ENCODE measurements at regions not wholly inside any gene's neighbourhood (a gene's known extent, or its start where the extent isn't known, plus 50 kb on each side); places are given as distances from the start of the nearest gene placed in this dataset.
"Not testable (repeated sequence)": the region's sequence is repeated elsewhere in the genome, so short reads cannot be mapped to it uniquely, and the experiment has no call there.

- no peak for DNase-seq (ENCODE audit: low spot score)
Measured at GRCh38 chr6:15904651-15905376, 224.1 kb upstream of the MYLIP start.

GRCh38 chr6:15901141-15902115, 227.5 kb upstream of the MYLIP start:
- DNase-seq (ENCODE audit: low spot score), result no peak

GRCh38 chr6:15898693-15899092, 230.2 kb upstream of the MYLIP start:
- no peak for DNase-seq (ENCODE audit: low spot score)

DNA sequence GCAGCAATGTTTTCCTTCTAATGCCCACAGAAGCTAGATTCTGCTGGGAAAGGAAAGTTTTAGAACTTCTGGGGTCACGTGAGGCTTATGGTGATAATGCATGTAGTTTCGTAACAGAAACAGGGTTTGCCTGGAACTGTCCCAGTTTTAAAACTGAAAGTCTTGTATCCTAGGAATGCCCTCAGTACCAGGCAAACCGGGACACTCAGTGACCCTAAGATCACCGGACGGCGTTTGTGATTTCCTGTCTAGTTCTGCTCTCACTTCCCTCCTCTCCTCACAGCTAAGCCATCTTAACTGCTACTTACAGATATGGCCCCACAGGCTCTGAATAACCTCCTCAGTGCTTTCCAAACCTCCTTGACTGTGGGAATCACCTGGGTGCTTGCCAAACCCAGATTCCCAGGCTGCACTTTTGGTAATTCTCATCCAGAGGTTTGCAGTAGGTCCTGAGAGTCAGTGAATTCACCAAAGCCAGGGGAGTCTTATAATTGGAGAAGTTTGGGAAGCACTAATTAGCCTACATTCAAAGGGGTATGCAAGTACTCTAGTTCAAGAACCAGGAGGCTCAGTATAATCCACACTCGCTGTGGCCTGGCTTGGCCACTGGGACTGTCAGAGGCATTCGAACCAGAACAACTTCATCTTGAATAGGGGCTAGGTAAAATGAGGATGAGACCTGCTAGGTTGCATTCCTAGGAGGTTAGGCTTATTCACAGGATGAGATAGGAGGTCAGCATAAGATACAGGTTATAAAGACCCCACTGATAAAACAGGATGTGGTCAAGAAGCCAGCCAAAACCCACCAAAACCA, 231.6 kb upstream of the MYLIP start:
- DNase-seq (ENCODE audit: low spot score), result no peak

DNA sequence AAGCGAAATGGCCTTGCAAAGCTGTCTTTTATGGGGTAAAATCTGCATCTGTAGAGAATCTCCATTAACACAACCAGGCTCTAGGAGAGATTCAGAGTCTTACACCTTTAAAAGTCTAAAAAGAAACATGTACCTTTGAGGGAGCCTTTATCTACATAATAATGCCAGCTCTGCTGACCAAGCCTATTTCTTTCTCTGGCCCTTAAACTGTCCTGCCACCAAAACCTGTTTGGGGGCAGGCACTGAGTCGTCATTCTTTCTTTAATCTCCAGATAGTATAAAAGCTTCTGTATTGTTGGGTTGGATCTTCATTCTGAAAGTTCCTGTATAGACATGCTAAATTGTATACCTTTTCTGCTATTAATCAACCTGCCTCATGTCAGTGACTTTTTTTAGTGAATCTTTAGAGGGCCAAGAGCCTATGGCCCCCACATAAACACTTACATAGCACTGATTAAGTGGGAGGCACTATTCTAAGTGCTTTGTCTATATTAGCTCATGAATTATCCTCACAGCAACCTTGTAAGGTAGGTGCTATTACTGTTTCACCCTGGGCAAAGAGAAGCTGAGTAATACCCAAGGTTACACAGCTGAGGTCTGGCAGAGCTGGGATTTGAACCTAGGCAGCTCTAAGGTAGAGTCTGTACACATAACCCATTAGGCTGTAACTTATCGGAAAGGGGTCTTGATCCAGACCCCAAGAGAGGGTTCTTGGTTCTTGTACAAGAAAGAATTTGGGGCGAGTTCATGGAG, 232.3 kb upstream of the DTNBP1 start:
- DNase-seq (ENCODE audit: low spot score), result no peak

- DNase-seq (ENCODE audit: low spot score), result no peak
Measured at GRCh38 chr6:15893556-15894253, 230.9 kb upstream of the DTNBP1 start.

GRCh38 chr6:15892369-15892768, 229.5 kb upstream of the DTNBP1 start:
- DNase-seq (ENCODE audit: low spot score), result no peak

DNA sequence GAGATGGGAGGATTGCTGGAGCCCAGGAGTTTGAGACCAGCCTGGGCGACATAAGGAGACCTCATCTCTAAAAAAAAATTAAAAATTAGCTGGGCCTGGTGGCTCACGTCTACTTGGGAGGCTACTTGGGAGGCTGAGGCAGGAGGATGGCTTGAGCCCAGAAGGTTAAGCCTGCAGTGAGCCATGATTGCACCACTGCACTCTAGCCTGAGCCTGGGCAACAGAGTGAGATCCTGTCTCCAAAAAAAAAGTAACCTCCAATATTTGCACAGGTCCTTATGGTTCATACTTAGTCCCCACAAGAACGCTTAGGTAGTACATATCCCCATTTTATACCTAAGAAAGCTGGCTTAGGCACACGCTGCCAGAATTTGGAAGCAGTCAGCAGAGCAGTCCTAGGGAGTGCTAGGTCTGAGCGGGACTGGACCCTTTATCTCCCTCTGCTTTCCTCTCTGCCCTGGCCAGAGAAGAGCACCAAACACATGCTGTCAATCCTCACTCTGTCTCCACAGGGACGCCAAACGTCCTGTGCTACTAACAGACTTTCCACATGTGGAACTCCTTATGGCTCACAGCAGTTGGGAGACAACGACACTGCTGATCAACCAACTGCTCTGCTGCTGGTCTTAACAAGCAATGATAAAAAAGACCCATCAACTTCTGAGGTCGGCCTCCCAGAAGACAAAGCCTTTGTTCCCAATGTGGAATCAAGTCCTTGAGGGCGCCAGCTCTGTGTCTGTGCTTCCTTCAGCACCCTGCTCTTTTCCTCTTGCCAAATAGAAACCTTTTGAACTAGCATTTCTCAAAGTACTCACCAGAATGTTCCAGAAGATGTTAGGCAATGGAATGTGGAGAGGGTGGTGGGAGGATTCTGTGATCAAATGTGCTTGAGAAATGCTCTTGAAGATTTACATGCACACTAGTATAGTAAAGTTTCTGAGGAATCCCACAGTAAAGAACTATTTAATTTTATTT, 226.3 kb upstream of the DTNBP1 start:
- no peak for DNase-seq (ENCODE audit: low spot score)

DNA sequence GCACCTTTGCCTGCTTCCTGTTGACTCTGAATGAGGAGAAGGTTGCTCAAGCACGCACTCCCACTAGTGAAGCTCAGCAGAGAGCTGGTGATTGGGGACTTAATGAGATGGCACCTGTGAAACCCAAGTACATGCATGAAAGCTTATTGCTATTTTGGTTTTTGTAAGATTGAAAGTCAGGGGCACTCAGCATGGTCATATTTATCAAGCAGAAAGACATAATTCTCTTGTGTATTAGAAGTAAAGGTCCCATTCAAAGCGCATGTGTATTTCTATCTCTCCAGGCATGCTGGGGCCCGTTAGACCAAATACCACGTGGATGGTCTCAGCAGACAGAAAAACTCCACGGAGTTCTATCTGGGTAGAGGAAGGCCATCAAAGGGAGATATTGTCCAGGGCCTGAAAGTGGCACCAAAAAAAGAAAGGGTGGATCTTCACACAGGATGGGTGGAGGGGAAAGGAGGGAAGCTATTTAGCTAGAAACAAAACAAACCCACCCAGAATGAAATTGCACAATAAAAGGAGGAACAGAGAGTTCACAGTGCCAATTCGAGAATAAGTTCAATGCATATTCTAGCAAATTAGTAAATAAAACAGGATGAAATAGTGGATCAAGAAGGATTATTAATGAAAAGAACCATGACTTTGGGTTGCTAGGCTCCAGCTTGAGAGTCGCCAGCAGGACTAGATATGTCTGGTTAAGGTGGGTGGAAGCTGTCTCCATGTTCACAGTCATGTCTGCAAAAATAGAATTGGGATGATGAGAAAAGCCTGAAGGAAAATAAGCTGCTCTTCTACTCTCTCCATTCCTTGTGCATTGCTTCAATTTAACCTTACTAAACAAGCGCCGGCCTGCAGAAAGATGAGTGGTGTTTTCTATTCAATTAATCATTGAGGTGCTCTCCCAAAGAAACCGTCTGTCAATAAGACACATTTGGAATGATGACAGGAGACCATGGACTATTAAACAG, 224.9 kb upstream of the DTNBP1 start:
- DNase-seq (ENCODE audit: low spot score), result no peak

GRCh38 chr6:15885624-15886023, 222.8 kb upstream of the DTNBP1 start:
- no peak for DNase-seq (ENCODE audit: low spot score)

DNA sequence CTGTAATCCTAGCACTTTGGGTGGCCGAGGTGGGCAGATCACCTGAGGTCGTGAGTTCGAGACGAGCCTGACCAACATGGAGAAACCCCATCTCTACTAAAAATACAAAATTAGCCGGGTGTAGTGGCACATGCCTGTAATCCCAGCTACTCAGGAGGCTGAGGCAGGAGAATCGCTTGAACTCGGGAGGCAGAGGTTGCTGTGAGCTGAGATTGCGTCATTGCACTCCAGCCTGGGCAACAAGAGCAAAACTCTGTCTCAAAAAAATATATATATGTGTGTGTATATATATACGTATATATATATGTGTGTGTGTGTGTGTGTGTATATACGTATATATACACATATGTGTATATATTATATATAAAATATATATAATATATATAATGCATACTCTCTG, 220.8 kb upstream of the DTNBP1 start:
- DNase-seq (ENCODE audit: low spot score), result not testable (repeated sequence)

DNA sequence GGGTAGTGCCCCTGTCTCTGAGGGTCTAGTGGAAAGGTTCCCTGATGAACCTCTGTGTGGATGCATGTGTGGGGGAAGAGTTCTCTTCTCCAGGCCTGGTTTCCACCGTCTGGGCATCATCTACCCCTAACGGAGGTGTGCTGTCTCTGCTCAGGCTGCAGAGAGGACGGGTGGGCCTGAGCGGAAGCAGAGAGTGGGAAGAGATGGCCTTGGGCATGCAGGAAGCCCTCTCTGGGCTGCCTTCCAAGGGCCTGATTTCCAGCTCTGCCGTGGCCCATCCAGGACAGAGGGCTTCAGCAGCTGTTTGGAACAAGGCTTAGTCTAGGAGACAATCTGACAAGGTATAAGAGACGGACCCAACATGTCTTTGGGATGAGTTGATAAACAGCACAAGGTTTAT, 220.1 kb upstream of the DTNBP1 start:
- DNase-seq (ENCODE audit: low spot score), result no peak

GRCh38 chr6:15882345-15882744, 219.5 kb upstream of the DTNBP1 start:
- no peak for DNase-seq (ENCODE audit: low spot score)

DNA sequence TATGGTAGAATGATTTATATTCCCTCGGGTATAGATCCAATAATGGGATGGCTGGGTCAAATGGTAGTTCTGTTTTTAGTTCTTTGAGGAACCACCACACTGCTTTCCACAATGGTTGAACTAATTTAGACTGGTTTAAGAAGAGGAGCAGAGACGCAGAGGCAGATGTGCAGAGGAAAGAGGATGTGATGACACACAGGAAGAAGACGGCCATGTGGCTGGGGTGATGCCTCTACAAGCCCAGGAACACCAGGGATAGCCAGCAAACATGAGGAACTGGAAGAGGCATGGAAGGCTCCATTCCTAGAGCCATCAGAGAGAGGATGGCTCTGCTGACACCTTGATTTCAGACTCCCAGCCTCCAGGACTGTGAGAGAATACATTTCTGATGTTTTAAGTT, 218.3 kb upstream of the DTNBP1 start:
- no peak for DNase-seq (ENCODE audit: low spot score)

DNA sequence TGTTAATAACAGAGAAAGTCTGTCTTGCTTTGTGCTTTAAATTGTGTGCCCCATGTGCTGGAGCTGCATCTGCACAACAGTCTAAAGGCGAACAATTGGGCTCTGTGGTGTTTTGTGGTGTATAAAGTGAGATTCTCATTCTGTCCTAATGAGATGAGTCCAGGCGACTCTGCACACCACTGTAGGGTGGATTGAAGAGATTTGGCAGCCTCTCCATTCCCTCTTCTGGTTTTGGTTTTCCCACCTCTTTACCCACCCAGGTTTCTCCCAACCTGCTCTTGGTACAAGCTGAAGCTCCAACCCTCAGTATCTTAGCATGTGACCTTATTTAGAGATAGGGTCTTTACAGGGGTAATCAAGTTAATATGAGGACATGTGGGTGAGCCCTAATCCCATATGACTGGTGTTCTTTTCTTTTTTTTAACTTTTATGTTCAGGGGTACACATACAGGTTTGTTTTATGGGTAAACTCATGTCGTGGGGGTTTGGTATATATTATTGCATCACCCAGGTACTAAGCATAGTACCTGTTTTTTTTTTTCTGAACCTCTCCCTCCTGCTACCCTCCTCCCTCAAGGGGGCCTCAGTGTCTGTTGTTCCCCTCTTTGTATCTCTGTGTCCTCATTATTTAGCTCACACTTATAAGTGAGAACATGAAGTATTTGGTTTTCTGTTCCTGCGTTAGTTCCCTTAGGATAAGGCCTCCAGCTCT, 217.6 kb upstream of the DTNBP1 start:
- no peak for DNase-seq (ENCODE audit: low spot score)

DNA sequence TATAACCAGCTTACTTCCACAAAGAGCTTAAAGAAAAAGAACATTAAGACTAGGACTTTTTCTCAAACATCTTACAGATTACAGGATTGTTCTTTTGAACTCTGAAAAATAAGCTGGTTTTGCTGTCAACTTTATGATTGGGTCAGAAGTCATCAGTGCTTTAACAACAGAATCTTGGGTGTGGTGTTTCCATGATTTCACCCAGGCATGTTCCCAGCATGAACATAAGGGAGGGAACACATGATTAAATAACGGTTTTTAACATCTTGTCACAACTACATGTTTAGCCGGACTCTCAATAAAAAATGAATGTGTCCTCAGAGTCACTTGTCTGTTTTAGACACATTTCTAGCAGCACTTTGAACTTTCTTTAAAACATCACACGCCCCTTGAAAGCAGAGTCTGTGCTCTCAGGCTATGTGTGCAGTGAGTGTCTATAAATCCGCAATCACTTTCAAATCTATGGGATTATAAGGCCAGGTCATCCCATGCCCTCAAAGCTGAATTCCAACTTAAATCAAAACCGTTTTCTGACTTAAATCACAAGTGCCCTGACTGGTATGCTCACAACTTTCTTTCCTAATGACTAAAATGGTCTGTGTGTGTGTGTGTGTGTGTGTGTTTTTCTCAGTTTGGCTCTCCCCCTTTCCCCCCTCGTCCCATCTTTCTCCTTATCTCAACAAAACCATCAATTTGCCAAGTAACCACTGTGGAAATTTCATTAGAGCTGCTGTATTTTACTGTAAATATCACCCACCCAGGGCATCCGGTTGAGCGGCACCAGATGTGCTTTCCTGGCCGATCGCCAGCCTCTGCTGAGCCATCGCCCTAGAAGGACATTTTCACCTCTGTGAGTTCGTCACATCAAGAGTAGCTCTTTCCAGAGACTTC, 216.8 kb upstream of the DTNBP1 start:
- DNase-seq (ENCODE audit: low spot score), result no peak

- DNase-seq (ENCODE audit: low spot score), result no peak
Measured at GRCh38 chr6:15877231-15877630, 214.4 kb upstream of the DTNBP1 start.
